GM12878 (cell line): ENCODE measurements at regions not wholly inside any gene's neighbourhood (a gene's known extent, or its start where the extent isn't known, plus 50 kb on each side); places are given as distances from the start of the nearest gene placed in this dataset.

Experiments used
- ATAC-seq: fragments of 200-7000 bp; cut with Tn5 transposase; 3 replicates; pipeline ENCODE4 v1.9.1; 2020; ENCODE audit warnings: mild to moderate bottlenecking, moderate library complexity
- BruUV-seq: library from RNA; stranded (reverse); fragments of 400-500 nt; replicated peaks from 2 replicates; lab custom pipeline; 2021; lab: Mats Ljungman, UMichigan
- CTCF ChIA-PET: fragments of 300-600 bp; sonication (Branson Sonifier 250); formaldehyde crosslinking; extraction: SDS; loops from one replicate; lab custom pipeline; 2021; ENCODE audit warnings: inconsistent platforms; lab: Yijun Ruan, JAX
- POLR2A ChIA-PET: fragments of 350-600 bp; formaldehyde crosslinking; extraction: SDS; loops from one replicate; lab custom pipeline; 2021; ENCODE audit warnings: inconsistent platforms; lab: Charles Lee
- RAD21 ChIA-PET: fragments of 300-600 bp; sonication (Branson Sonifier 250); formaldehyde crosslinking; loops from one replicate; lab custom pipeline; 2023; ENCODE audit warnings: antibody characterized with exemption; ENCODE audit not compliant: unreplicated experiment; lab: Charles Lee
- SMC1A ChIA-PET: fragments of 300-600 bp; sonication (Branson Sonifier 250); formaldehyde crosslinking; loops from one replicate; lab custom pipeline; 2023; ENCODE audit not compliant: unreplicated experiment, uncharacterized antibody; lab: Charles Lee
- DNase-seq: peaks from one replicate; pipeline ENCODE4 v3.0.0-alpha.2; 2011; ENCODE audit warnings: low read depth, low spot score
- FAIRE-seq: peaks from 3 replicates; lab custom pipeline; 2011; peaks lifted over from hg19 to GRCh38; lab: Jason Lieb, UNC
- H2AFZ ChIP-seq: 2 replicates; pipeline ENCODE4 v1.6.0; 2011; ENCODE audit warnings: low read depth, low read length, control low read depth; ENCODE audit not compliant: control insufficient read depth
- H3K27ac ChIP-seq: 2 replicates; pipeline ENCODE4 v1.5.1; 2011; ENCODE audit warnings: control low read depth; ENCODE audit not compliant: control insufficient read depth, insufficient read depth
- H3K27me3 ChIP-seq, 2 experiments: replicated peaks in 1 of 2; 2 replicates each; pipeline versions ENCODE4 v1.6.0 to v1.6.1; 2011; ENCODE audit warnings: low read length in 1 of 2; ENCODE audit not compliant: control insufficient read depth in 2 of 2, insufficient read depth in 2 of 2
- H3K36me3 ChIP-seq, 2 experiments: 2 replicates each; pipeline ENCODE4 v1.5.1; 2011; ENCODE audit warnings: low read length in 1 of 2; ENCODE audit not compliant: control insufficient read depth in 2 of 2, insufficient read depth in 2 of 2
- H3K4me1 ChIP-seq: 2 replicates; pipeline ENCODE4 v1.6.1; 2011; ENCODE audit warnings: mild to moderate bottlenecking, low read length, moderate library complexity, mixed read lengths; ENCODE audit not compliant: control insufficient read depth, insufficient read depth
- H3K4me2 ChIP-seq: 2 replicates; pipeline ENCODE4 v1.6.0; 2011; ENCODE audit warnings: control low read depth; ENCODE audit not compliant: control insufficient read depth, insufficient read depth
- H3K4me3 ChIP-seq: fragments of 200-600 bp; sonication (generic); 2 replicates; pipeline ENCODE4 v1.5.1; 2016
- H3K79me2 ChIP-seq: 2 replicates; pipeline ENCODE4 v1.6.0; 2011; ENCODE audit warnings: low read length; ENCODE audit not compliant: control insufficient read depth, insufficient read depth
- H3K9ac ChIP-seq: 2 replicates; pipeline ENCODE4 v1.8.0; 2011; ENCODE audit warnings: low read length, control low read depth, mixed read lengths; ENCODE audit not compliant: control insufficient read depth, insufficient read depth
- H3K9me3 ChIP-seq: replicated peaks from 3 replicates; pipeline ENCODE4 v1.5.1; 2011; ENCODE audit warnings: mild to moderate bottlenecking, low read length; ENCODE audit not compliant: control insufficient read depth, insufficient read depth
- H4K20me1 ChIP-seq: 2 replicates; pipeline ENCODE4 v1.6.0; 2011; ENCODE audit not compliant: control insufficient read depth, insufficient read depth
- GABPA ChIP-seq: IDR thresholded peaks from 2 replicates; pipeline ENCODE4 v1.6.1; 2014; ENCODE audit warnings: antibody characterized with exemption, low read depth, mild to moderate bottlenecking, inconsistent platforms
- MYB ChIP-seq: fragments of 150-350 bp; IDR thresholded peaks from 2 replicates; pipeline ENCODE4 v1.6.1; 2014; ENCODE audit warnings: mild to moderate bottlenecking, low read depth, low read length, borderline replicate concordance
- SP1 ChIP-seq: IDR thresholded peaks from one replicate; pipeline ENCODE4 v1.6.1; 2011; ENCODE audit warnings: low read depth, low read length
- ZNF592 ChIP-seq: fragments of 450-650 bp; IDR thresholded peaks from 2 replicates; pipeline ENCODE4 v1.6.1; 2017; ENCODE audit warnings: mild to moderate bottlenecking, moderate library complexity
- WGBS: methylation state at CpG from one replicate; pipeline ENCODE4 v1.1.6; 2016; ENCODE audit warnings: low lambda C conversion rate; ENCODE audit not compliant: insufficient replicate concordance, insufficient coverage; ENCODE audit errors: missing lambda C conversion rate; 5-methylcytosine and 5-hydroxymethylcytosine counted together
- in situ Hi-C: fragments of 300-500 bp; cut with MboI; formaldehyde crosslinking; loops from 9 replicates; pipeline ENCODE4 v1.14.3; 2018; ENCODE audit warnings: mixed read lengths
- intact Hi-C: fragments of 100-400 bp; cut with micrococcal nuclease; formaldehyde crosslinking; loops from one replicate; pipeline ENCODE4 v1.14.2; 2022; ENCODE audit not compliant: unreplicated experiment

GRCh38 chr2:38163579-38163978, 87.6 kb upstream of the CYP1B1 start:
- intact Hi-C loops (no loop called here), in situ Hi-C loops (no loop called here)
- no peak for FAIRE-seq
- H2AFZ ChIP-seq: no peak overlapping the region
- CTCF ChIA-PET: interaction anchor here (1.2 to 1.3 kb wide), 2 partner anchors 10 to 111 kb away, joined by 4 to 8 read pairs; no protein-coding TSS in a partner anchor
- no peaks in the 10 kb centered on the region; a peak in 1 of 4 replicates for H3K27me3 ChIP-seq
- no peaks in the 10 kb centered on the region for H3K36me3 ChIP-seq
- ATAC-seq: no peak
- peaks cover 32% of the 10 kb centered on the region for H3K4me1 ChIP-seq
- RAD21 ChIA-PET: interaction anchor here (0.6 to 0.9 kb wide), 2 partner anchors 110 to 1006 kb away, joined by 3 to 5 read pairs; no protein-coding TSS in a partner anchor
- 95% methylated on average over 1 of the region's 1 CpG for WGBS
- TF ChIP-seq GABPA (no peak), ZNF592 (no peak), SP1 (no peak), MYB (no peak)
- no TSS peak for BruUV-seq
- H3K79me2 ChIP-seq: no peaks in the 10 kb centered on the region
- H3K27ac ChIP-seq: no peak overlapping the region
- no peaks in the 10 kb centered on the region; the same call in 2 of the 3 replicates for H3K9me3 ChIP-seq
- H3K9ac ChIP-seq: no peak overlapping the region
- no peak overlapping the region for H3K4me3 ChIP-seq
- no peaks in the 10 kb centered on the region for H4K20me1 ChIP-seq
- SMC1A ChIA-PET: interaction anchor here (0.8 to 2.5 kb wide), 5 partner anchors 8 to 110 kb away, joined by 3 to 7 read pairs (median 5); no protein-coding TSS in a partner anchor
- no peak for DNase-seq
- no peak overlapping the region for H3K4me2 ChIP-seq
- POLR2A ChIA-PET: no interaction called here
